ENCODE measurements at regions not wholly inside any gene's neighbourhood (a gene's known extent, or its start where the extent isn't known, plus 50 kb on each side); places are given as distances from the start of the nearest gene placed in this dataset.
"Not testable (repeated sequence)": the region's sequence is repeated elsewhere in the genome, so short reads cannot be mapped to it uniquely, and the experiment has no call there.

DNA sequence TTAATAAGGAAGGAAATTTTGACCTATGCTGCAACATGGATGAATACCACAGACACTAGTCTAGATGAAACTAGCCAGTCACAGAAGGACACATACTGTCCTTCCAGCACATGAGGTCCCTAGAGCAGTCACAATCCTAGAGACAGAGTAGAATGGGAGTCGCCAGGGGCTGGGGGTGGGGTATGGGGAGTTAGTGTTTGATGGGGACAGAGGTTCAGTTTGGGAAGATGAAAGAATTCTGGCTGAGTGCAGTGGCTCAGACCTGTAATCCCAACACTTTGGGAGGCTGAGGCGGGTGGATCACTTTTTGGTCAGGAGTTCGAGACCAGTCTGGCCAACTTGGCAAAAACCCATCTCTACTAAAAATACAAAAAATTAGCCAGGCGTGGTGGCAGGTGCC, 99.2 kb downstream of the TPRA1 start:
- no peaks in the 10 kb centered on the region for H3K4me1 ChIP-seq (ENCODE audit: control insufficient read depth in 1 of 2, low read depth in 2 of 2)
- no peaks in the 10 kb centered on the region for H3K9me3 ChIP-seq
- DNase-seq (ENCODE audit: low spot score), result no peak
- H3K36me3 ChIP-seq, result no peaks in the 10 kb centered on the region
- TF ChIP-seq, protein P1, sequence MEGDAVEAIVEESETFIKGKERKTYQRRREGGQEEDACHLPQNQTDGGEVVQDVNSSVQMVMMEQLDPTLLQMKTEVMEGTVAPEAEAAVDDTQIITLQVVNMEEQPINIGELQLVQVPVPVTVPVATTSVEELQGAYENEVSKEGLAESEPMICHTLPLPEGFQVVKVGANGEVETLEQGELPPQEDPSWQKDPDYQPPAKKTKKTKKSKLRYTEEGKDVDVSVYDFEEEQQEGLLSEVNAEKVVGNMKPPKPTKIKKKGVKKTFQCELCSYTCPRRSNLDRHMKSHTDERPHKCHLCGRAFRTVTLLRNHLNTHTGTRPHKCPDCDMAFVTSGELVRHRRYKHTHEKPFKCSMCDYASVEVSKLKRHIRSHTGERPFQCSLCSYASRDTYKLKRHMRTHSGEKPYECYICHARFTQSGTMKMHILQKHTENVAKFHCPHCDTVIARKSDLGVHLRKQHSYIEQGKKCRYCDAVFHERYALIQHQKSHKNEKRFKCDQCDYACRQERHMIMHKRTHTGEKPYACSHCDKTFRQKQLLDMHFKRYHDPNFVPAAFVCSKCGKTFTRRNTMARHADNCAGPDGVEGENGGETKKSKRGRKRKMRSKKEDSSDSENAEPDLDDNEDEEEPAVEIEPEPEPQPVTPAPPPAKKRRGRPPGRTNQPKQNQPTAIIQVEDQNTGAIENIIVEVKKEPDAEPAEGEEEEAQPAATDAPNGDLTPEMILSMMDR (IDR thresholded peaks at IDR 0.05), result no peak
- H3K27ac ChIP-seq, result no peak overlapping the region
- ATAC-seq (ENCODE audit: insufficient number of reproducible peaks, low FRiP score, low read depth), result no peak
- H3K4me3 ChIP-seq, result no peak overlapping the region
- H3K27me3 ChIP-seq (replicated peaks; ENCODE audit: insufficient read depth), result no peaks in the 10 kb centered on the region

- H3K36me3 ChIP-seq; ATAC-seq (ENCODE audit: insufficient number of reproducible peaks, low FRiP score, low read depth); DNase-seq (ENCODE audit: low spot score); H3K4me3 ChIP-seq; H3K9me3 ChIP-seq; H3K27ac ChIP-seq; H3K27me3 ChIP-seq (replicated peaks; ENCODE audit: insufficient read depth); H3K4me1 ChIP-seq (ENCODE audit: control insufficient read depth in 1 of 2, low read depth in 2 of 2): not testable (repeated sequence)
These were observed 99.6 kb downstream of the TPRA1 start for GRCh38 chr3:127491024-127491305.

GRCh38 chr3:127490271-127491023, 100.1 kb downstream of the TPRA1 start:
- H3K27ac ChIP-seq, result no peak overlapping the region
- no peaks in the 10 kb centered on the region for H3K27me3 ChIP-seq (replicated peaks; ENCODE audit: insufficient read depth)
- TF ChIP-seq, protein P1 (IDR thresholded peaks at IDR 0.05), result no peak
- no peaks in the 10 kb centered on the region for H3K4me1 ChIP-seq (ENCODE audit: control insufficient read depth in 1 of 2, low read depth in 2 of 2)
- ATAC-seq (ENCODE audit: insufficient number of reproducible peaks, low FRiP score, low read depth), result no peak
- no peaks in the 10 kb centered on the region for H3K36me3 ChIP-seq
- H3K9me3 ChIP-seq, result no peaks in the 10 kb centered on the region
- no peak for DNase-seq (ENCODE audit: low spot score)
- no peak overlapping the region for H3K4me3 ChIP-seq

- H3K4me3 ChIP-seq, result no peak overlapping the region
- no peaks in the 10 kb centered on the region for H3K4me1 ChIP-seq (ENCODE audit: control insufficient read depth in 1 of 2, low read depth in 2 of 2)
- no peaks in the 10 kb centered on the region for H3K36me3 ChIP-seq
- no peaks in the 10 kb centered on the region for H3K27me3 ChIP-seq (replicated peaks; ENCODE audit: insufficient read depth)
- ATAC-seq (ENCODE audit: insufficient number of reproducible peaks, low FRiP score, low read depth) (no peak), DNase-seq (ENCODE audit: low spot score) (no peak)
- no peaks in the 10 kb centered on the region for H3K9me3 ChIP-seq
- no peak overlapping the region for H3K27ac ChIP-seq
- TF ChIP-seq, protein P1 (IDR thresholded peaks at IDR 0.05), result no peak
These were observed 101.2 kb downstream of the TPRA1 start for GRCh38 chr3:127489357-127489756.

GRCh38 chr3:127488740-127489139, 101.8 kb downstream of the TPRA1 start:
- H3K27me3 ChIP-seq (replicated peaks; ENCODE audit: insufficient read depth), result no peaks in the 10 kb centered on the region
- H3K36me3 ChIP-seq, result no peaks in the 10 kb centered on the region
- H3K4me1 ChIP-seq (ENCODE audit: control insufficient read depth in 1 of 2, low read depth in 2 of 2), result no peaks in the 10 kb centered on the region
- H3K4me3 ChIP-seq, result no peak overlapping the region
- ATAC-seq (ENCODE audit: insufficient number of reproducible peaks, low FRiP score, low read depth) (no peak), DNase-seq (ENCODE audit: low spot score) (no peak)
- TF ChIP-seq, protein P1 (IDR thresholded peaks at IDR 0.05), result no peak
- no peaks in the 10 kb centered on the region for H3K9me3 ChIP-seq
- H3K27ac ChIP-seq, result no peak overlapping the region

DNA sequence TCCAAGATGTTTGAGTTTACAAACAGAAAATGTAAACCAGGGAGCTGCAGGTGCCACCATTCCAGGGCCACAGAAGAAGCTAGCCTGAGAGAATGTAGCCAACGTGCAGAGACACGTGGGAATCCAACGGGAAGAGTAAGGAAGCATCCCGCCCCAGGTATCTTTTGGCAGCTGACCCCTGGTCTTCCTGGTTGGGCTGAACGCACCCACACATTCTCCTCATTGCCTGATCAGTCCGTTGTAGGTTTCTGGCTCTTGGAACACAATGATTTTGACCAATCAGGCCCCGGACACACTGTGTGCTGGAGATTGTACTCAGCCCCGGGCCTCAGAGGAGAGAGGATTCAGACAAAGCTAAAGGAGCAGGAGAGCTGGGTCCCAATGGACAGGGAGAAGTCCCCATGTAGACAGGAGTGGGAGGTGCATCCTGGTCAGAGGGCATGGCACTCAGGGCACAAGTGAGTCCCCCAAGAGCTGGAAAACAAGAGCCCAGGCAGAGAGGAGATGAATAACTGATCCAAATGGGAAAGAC, 102.3 kb downstream of the TPRA1 start:
- no peak overlapping the region for H3K27ac ChIP-seq
- ATAC-seq (ENCODE audit: insufficient number of reproducible peaks, low FRiP score, low read depth), result no peak
- no peak overlapping the region for H3K4me3 ChIP-seq
- no peaks in the 10 kb centered on the region for H3K27me3 ChIP-seq (replicated peaks; ENCODE audit: insufficient read depth)
- no peaks in the 10 kb centered on the region for H3K4me1 ChIP-seq (ENCODE audit: control insufficient read depth in 1 of 2, low read depth in 2 of 2)
- no peaks in the 10 kb centered on the region for H3K9me3 ChIP-seq
- no peak for DNase-seq (ENCODE audit: low spot score)
- TF ChIP-seq, protein P1 (IDR thresholded peaks at IDR 0.05), result no peak
- no peaks in the 10 kb centered on the region for H3K36me3 ChIP-seq

Data from thoracic aorta (tissue), 2 donors.